NCI-H1436 (cell line): ENCODE measurements at regions not wholly inside any gene's neighbourhood (a gene's known extent, or its start where the extent isn't known, plus 50 kb on each side); places are given as distances from the start of the nearest gene placed in this dataset.
"Not testable (repeated sequence)": the region's sequence is repeated elsewhere in the genome, so short reads cannot be mapped to it uniquely, and the experiment has no call there.

Experiments
- DNase-seq: peaks from one replicate; lab custom pipeline; 2025; lab: John Stamatoyannopoulos, UW

DNA sequence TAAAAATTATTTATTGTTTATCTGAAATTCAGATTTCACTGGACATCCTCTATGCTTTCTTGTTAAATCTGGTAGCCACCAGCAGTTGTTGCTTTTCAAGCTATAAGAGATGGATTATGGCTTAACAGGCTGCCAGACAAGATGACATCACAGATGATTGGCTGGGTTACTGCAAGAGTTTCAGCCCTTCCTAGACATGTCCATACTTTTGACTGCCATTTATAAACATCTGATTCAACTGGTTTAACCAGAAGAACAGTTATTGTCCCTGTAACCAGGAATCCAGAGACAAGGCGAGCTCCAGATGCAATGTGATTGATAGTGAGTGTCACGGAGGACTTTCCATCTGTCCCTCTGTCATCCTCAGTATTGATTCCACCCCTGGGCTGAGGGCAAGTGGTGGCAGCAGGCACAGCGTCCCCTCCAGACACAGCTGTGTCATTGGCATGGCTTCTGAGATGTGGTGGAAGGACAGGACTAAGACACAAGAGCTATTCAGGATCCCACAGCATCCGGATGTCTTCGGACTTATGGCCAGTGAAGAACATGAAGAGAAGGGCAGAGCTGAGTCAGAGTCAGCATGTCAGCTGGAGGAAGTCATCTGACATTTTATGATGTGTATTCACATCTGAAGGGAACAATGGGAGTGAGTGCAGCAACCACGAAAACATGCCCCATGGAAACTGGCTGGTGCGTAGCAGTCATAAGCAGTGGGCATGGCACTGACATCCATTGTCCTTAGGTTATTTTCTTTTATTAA is 284.5 kb upstream of the CDYL start:
- no peak for DNase-seq

DNA sequence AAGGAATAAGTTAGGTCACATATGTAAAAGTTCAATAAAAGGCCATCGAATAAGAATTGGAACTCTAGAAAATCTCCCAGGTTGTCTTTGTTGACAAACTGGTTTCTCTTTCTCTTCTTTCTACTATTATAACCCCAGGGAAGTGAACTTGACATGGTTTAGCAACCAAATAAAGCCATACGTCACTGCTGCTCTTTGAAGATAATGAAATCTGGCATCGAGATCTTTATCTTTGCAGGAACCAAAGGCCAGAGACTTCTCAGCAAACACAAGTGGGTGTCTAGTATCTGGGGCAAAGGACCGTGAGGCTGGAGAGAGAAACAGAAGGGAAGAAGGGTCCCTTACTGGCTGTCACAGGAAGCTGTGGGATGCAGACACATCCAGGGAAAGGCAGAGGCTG is 286.7 kb upstream of the CDYL start:
- no peak for DNase-seq

DNA sequence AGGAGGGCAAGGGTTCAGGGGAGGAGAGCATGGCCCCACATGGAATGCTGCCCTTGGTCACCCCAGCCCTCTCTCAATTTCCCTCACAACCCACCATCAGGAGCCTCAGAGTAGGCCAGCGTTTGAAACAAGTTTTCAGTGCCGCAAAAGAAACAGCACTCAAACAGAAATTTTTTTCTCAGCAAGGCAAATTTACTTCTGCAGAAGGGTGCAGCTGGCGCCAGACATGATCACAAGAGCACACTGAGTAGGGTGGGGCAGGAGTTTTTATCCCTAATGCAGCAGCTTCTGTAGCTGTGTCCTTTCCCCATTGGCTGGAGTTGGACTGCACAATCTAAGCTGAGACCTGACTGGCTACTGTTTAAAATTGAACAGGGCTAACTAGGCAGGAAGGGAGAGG is 287.8 kb upstream of the CDYL start:
- no peak for DNase-seq

DNA sequence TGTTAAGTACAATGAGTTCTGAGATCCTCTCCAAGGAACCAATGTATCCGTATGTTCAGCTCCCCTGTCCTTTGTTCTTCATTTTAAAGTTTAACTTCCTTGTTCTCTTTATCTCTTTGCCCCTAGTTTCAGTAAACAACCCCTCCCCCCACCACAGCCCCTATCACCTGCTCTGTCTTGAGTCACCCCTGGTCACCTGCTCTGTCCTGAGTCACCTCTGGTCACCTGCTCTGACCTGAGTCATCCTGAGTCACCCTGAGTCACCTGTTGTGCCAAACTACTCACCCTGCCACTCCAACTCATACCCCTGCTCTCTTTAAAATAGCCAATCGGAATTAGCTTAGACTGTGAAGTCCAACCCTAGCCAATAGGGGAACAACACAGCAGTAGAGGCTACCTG is 288.7 kb upstream of the CDYL start:
- DNase-seq: no peak

DNA sequence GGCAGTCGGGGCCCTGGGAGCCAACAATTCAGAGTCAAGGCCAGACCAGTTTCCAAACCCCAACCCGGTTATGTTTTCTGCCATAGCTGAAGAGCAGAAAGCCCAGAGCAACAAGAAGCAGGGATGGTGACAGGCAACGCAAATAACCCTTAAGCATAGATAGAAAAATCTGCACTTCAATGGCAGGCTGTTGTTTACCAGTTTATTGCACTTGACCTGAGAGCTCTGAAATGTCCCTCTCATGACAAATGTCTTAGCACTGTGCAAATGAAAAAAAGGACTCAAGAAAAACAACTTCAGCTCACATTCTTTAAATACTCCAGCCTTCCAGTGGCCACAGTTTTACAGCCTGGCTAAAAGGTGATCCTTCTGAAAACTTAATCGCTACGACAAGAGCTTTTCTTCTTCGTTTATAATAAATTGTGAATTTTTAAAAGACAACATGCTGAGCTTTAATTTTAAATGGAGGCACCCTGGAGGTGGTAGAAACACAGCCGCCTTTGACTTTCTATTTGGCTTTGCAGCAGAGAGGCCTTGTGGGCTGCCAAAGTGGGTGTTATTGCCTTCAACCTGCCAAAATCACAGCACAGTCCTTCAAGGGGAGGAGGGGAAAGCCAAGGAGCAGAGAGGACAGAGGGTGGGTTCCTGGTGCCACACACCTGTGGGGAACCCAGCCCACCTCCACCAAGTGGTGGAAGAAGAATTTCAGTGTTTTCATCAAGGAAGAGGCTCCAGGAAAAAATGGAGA is 289.5 kb upstream of the CDYL start:
- no peak for DNase-seq

DNA sequence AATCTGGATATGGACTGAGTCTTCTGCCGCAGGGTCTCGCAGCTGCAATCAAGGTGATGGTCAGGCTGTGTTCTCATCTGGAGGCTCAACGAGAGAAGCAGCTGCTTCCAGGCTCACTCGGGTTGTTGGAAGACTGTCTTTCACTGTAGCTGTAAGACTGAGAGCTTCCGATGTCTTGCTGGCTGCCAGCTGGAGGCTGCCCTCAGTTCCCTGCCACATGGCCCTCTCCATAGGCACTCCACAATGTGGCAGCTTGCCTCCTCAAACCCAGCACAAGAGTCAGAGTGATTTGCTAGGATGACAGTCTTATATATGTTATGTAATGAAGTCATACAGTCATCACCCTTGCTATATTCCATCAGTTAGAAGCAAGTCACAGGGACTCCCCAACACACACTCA is 290.5 kb upstream of the CDYL start:
- DNase-seq: no peak

DNA sequence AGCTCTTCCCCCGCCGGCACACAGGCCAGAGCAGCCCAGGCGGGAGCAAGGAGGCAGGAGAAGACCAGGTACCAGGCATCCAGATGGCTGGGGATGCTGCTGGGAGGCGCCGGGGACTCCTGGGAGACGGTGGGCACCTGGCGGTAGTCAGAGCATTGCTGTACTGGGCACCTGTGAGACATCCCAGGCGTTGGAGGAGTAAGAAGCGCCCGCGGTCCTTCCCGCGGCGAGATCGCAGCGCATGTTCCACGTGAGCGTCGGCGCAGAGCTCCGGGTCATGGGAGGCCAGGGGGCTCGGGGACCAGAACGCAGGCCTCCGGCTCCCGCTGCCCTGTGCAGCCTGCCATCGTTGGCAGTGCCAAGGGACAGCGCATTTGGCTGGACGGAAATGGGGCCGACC is 293.7 kb upstream of the CDYL start:
- DNase-seq: no peak

DNA sequence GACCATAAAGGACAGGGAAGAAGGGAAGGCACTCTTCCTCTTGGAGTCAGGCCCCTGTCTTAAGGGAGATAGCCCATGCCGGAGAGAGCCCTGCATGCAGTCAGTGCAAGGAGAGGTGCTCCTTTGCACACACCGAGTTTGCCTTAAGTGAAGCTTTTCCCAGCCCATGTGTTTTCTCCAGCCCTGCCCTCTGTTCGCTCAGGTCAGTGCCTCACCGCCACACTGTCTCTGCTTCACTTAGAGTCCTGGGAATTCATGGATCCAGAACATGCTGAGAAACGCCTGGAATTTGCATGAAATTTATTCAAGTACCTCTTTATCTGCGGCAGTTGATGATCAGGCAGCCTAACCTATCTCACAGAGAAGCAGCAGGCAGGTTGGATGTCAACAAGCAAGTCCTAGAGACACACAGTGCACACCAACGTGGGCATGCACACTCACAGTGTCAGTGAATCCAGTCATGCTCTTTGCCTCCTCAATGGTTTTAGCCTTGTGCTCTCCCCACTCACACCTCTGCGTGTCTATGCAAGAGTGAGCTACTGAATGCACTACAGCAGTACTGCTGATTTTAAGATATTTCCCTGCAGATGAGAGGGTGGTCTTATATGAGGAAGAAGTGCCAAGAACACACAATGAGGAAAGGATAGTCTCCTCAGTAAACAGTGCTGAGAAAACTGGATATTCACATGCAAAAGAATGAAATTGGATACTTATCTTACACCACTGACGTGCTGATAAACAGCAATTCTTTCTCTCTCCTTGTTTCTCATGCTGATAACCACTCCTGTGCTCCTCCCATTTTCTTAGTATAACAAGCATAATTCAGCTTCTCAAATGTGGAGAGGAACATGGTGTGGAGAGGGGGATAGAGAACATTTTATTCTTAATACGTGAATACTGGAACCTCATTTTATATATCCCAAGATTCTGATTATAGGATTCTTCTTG is 295.1 kb upstream of the CDYL start:
- no peak for DNase-seq

DNA sequence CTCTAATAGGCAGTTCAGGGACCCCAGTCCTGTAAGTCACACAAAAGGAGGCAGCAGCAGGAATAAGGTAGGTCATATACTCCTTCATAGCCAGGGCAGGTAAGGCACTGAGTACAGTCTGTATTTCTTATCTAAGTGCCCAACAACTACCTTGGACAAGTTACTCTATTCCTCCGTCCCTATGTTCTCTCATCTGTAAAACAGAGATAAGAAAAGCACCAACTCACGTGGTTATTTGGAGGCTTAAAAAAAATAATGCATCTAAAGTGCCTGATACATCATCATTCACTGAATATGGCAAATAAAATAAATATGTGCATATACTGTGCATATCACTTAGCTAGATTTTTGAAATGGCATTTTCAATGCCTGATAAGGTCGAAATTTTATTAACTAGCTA is 298.1 kb upstream of the CDYL start:
- DNase-seq: no peak

DNA sequence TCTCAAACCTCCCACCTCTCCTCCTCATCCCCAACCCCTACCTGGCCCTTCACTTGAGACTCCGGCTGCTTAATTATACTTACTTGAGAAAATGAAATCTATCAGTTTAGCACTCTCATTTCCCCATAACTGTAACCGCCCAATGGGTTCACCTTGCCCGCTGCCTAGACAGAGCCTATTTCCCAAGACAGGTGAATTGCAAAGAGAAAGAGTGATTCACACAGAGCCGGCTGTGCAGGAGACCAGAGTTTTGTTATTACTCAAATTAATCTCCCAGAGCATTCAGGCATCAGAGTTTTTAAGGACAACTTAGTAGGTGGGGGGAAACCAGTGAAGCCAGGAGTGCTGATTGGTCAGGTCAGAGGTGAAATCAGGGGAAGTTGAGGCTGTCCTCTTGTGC is 301.4 kb upstream of the CDYL start:
- DNase-seq: no peak

DNA sequence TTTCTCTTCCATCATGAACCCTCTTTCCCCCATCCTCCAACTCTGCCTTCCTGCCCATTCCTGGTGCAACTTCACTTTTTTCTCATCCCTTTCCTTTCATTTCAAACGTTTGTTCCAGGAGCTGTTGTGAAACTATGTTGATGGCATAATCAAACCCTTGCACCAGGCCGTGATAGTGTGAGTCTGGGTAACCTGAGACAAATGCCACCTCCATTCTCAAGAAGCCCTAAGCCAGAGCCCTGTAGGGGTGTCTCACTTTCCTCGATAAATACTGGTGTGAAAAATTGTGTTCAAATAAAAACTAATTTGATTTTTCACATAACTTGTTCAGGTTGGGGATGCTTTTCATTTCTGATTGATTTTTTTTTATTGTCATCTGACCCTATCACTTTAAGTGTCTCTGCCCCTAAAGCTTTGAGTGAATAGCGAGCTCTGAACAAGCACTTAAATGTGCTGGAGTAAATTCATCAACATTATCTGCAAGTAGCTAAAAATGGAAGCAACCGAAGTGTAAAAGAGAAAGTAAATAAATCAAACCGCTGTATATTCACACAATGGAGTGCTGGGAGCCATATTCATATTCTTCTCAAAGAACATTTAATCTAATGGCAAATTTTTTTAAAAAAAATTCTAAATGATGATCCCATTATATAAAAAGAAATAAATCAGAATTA is 303.1 kb upstream of the CDYL start:
- DNase-seq: no peak

DNA sequence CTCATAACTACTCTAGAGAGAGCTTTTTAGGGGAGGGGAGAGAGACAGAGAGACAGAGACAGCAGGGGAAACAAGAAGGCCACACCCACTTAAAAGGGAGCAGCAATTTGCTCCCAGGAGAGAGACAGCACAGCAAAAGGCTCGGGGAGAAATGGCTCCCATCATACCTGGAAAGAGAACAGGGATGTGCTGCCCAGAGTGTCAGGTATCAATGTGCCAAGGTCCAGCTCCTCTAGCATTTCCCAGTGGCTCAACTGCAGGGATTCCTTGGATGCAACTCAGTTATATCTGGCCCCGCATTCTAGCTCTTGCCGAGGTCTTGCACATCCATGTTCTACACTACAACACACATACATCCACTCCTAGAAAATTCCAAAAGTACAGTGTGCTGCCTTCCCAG is 304.0 kb upstream of the CDYL start:
- no peak for DNase-seq

DNA sequence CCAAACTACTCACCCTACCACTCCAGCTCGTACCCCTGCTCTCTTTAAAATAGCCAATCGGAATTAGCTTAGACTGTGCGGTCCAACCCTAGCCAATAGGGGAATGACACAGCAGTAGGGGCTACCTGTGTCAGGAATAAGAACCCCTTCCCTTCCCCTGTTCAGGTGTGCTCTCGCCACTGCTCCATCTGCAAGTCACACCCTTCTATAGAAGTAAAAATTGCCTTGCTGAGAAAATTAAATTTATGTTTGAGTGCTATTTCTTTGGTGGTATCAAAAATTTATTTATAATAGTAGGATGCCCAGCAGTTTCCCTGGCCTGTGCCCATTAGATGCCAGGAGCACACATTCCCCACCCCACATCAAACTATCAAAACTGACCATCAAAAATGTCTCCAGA is 304.7 kb upstream of the CDYL start:
- DNase-seq: not testable (repeated sequence)

DNA sequence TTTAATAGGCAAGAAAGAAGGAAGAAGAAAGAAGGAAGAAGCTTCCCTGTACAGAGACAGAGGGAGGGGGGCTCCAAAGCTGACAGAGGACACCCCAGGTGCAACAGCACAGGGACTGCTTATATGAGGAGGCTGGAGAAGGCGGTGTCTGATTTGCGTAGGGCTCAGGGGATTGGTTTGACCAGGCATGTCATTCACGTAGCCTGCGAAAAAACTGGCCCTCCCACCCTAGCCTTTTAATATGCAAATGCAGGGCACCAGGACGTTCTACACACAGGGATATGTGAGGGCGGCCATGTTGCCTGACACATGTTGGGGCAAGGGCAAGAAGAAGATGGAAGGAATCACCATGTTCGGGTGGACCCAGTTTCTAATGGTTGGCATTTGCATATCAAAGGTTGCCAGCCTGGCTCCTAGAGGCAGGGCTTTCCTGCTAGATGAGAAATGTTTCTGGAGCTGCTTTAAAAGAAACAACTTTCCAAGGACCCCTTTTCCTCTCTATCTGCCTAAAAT is 305.4 kb upstream of the CDYL start:
- DNase-seq: no peak

DNA sequence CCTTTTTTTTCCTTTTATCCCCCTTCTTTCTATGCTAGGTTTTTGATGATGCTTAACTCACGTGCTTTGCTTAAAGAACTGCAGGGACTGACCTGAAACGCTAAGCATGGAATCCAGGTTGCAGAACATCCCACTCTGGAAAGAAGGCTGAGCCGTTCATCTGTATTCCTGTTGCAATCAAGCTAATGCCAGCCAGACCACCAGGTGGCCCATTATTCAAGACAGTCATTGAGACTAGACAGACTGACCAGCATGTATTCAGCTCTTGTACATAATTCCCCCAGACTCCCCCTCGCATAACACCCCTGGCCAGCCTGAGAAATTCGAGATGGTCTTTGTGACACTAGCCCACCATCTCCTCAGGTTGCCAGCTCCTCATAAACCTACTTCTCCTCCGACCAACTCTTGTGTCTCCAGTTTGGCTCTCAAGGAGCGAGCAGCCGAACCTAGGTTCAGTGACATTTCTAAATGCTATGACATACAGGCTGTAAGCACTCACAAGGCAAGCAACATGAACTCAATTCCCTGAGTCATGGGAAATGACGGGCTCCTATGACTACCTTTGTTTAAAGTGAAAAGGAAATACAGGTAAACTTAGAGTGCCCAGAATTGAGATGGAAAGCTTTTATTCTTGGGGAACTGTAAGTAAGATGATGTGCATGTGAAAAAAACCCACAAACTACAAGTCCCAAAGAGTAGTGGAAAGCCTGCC is 309.3 kb upstream of the CDYL start:
- DNase-seq: no peak

DNA sequence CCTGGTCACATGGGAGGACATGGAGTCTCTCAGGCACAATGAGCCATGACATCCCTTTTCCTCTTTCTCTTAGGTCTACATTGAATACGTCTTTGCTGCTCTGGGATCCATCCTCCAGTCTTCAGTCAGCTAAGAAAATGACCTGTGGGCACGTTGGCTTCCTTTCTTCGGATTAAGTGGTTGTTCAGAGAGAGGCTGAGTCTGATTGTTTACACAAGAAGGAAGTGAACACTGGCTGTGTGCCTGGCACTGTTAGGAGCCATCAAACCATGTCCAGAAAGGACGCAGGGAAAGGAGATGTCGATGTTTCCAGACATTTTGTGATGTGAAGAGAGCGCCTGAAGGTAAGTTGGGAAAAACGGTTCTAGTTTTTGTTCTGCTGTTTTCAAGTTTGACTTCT is 309.9 kb upstream of the CDYL start:
- DNase-seq: no peak

DNA sequence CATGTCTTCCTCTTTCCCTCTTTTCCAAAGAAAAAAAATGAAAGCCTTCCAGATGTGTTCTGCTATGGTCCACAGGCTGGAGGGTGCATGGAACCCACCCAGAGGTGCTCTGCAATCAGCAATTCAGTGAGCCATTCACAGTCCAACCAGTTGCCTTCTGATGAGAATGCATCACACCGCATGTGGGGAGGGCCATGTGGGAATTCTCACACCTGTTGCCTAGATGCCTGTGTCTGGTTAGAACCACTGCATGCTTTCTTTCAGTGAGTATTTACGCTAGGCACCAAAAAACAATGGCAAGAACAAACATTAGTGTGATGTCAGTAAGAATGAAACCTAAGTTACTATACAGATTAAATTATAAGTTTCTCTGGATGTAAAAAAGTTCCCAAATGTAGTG is 311.6 kb upstream of the CDYL start:
- no peak for DNase-seq

DNA sequence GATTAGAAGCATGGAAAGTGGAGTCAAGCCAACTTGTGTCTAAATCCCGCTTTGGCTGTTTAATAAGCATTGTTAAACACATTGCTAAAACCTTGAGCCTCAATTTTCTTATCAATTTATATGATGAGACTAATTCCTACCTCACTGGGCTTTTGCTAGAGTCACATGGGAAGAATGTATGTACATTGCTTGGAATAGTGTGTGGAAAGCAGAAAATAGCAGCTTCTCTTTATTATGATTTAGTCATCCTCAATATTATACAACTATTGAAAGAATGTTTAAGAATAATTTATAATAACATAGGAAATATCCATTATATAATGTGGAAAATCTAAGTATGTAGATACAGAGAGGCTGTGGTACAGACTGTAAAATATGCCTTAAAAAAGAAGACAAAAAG is 313.0 kb upstream of the CDYL start:
- no peak for DNase-seq

DNA sequence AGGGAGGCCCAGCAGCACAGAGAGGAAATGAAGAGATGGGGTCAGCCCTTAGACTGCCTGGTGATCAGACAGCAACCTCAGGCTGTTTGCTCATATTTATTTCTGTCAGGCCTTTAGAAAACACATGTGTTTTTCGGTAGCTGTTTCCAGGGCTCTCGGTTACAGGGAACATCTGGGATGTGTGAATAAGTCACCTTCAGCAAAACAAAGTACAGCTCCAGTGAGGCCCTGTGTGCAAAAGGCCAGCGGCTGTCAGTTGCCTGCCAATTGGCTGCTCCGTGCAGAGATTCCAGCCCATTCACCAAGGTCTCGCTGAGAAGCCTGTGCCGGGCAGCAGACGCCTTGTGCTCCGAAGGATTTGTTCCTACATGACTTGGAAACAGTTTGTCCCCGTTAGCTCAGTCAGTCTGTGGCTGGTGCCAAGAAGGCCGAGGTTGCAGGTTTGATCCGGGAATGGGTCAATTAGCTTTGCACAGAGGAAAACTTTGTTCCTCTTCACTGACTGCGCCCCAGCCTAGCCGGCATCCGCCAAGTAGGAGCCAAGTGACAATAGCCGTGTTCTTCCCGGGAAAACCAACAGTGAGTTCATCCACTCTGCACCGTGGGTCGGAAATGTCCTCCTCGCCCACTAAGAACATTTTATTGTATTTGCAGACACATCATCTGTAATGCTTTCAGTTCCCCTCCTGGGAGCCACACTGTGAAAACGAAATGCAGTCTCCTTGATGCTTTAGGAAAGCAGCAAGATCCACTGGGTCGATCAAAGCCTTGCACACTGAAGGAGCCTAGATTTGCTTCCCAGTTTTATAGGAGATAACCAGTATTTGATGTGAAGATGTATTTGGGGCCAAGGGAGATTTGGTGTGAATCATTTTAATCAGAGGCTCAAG is 315.4 kb upstream of the CDYL start:
- no peak for DNase-seq

DNA sequence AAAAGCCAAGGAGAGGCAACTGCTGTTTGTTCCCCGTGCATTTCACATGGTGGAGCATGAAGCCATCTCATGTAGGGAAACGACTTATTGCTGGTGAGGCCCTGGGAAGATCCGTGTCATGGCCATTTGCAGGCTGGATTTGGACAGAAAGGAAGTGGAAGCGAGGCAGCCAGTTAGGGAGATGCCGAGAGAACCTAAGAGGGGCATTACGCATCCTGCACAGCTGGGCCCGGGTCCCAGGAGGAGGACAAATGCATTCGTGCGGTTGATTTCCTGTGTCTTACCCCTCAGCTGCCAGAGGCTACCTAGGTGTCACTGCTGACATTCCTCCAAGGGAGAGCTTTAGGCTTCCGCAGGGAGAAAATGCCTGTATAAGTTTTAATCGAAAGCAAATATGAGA is 316.2 kb upstream of the CDYL start:
- no peak for DNase-seq
